IPS-15b (cell line): ENCODE measurements at regions not wholly inside any gene's neighbourhood (a gene's known extent, or its start where the extent isn't known, plus 50 kb on each side); places are given as distances from the start of the nearest gene placed in this dataset.
"Not testable (repeated sequence)": the region's sequence is repeated elsewhere in the genome, so short reads cannot be mapped to it uniquely, and the experiment has no call there.

Source experiments
- H3K27me3 ChIP-seq: one replicate; pipeline ENCODE4 v1.6.1; 2013; ENCODE audit warnings: low read length; ENCODE audit not compliant: control insufficient read depth, insufficient read depth
- H3K36me3 ChIP-seq: one replicate; pipeline ENCODE4 v1.6.1; 2013; ENCODE audit warnings: low read length; ENCODE audit not compliant: control insufficient read depth, insufficient read depth
- H3K4me1 ChIP-seq: one replicate; pipeline ENCODE4 v1.6.1; 2013; ENCODE audit warnings: mild to moderate bottlenecking, low read length; ENCODE audit not compliant: control insufficient read depth, insufficient read depth
- H3K4me3 ChIP-seq: one replicate; pipeline ENCODE4 v1.5.1; 2013; ENCODE audit warnings: low read depth, low read length
- H3K9ac ChIP-seq: one replicate; pipeline ENCODE4 v1.6.1; 2013; ENCODE audit warnings: low read depth, mild to moderate bottlenecking, low read length
- H3K9me3 ChIP-seq: one replicate; pipeline ENCODE4 v1.6.1; 2013; ENCODE audit warnings: mild to moderate bottlenecking, low read length; ENCODE audit not compliant: control insufficient read depth, insufficient read depth

- H3K27me3 ChIP-seq: peaks cover 97% of the 10 kb centered on the region
- peak overlapping the region; percentile 55 for H3K4me3 ChIP-seq
- H3K9ac ChIP-seq: no peak overlapping the region
Observed at GRCh38 chr1:217135569-217135915, 412.3 kb upstream of the ESRRG start.

GRCh38 chr1:217134857-217135568 lies 411.8 kb upstream of the ESRRG start:
- Histone ChIP-seq H3K4me1 (no peaks in the 10 kb centered on the region), H3K4me3 (peak overlapping the region; percentile 55), H3K9me3 (no peaks in the 10 kb centered on the region), H3K36me3 (no peaks in the 10 kb centered on the region), H3K27me3 (peaks cover 98% of the 10 kb centered on the region), H3K9ac (no peak overlapping the region)

More at GRCh38 chr1:217135569-217135915, 412.3 kb upstream of the ESRRG start:
- no peaks in the 10 kb centered on the region for H3K4me1 ChIP-seq
- no peaks in the 10 kb centered on the region for H3K9me3 ChIP-seq
- no peaks in the 10 kb centered on the region for H3K36me3 ChIP-seq

- peak overlapping the region; percentile 55 for H3K4me3 ChIP-seq
- H3K4me1 ChIP-seq: no peaks in the 10 kb centered on the region
- H3K27me3 ChIP-seq: peaks cover 93% of the 10 kb centered on the region
- no peaks in the 10 kb centered on the region for H3K9me3 ChIP-seq
- H3K9ac ChIP-seq: no peak overlapping the region
- H3K36me3 ChIP-seq: no peaks in the 10 kb centered on the region
Observed at GRCh38 chr1:217133958-217134856, 411.0 kb upstream of the ESRRG start.

GRCh38 chr1:217133092-217133491 lies 409.9 kb upstream of the ESRRG start:
- Histone ChIP-seq H3K36me3 (no peaks in the 10 kb centered on the region), H3K4me3 (no peak overlapping the region), H3K4me1 (no peaks in the 10 kb centered on the region), H3K9ac (no peak overlapping the region), H3K27me3 (peaks cover 82% of the 10 kb centered on the region), H3K9me3 (no peaks in the 10 kb centered on the region)

GRCh38 chr1:217123340-217123739 lies 400.1 kb upstream of the ESRRG start:
- not testable (repeated sequence) for H3K4me1 ChIP-seq, H3K27me3 ChIP-seq, H3K36me3 ChIP-seq, H3K9ac ChIP-seq, H3K4me3 ChIP-seq, H3K9me3 ChIP-seq

GRCh38 chr1:217117973-217118465 lies 394.8 kb upstream of the ESRRG start:
- Histone ChIP-seq H3K9me3 (no peaks in the 10 kb centered on the region), H3K27me3 (no peaks in the 10 kb centered on the region), H3K4me1 (no peaks in the 10 kb centered on the region), H3K9ac (no peak overlapping the region), H3K36me3 (no peaks in the 10 kb centered on the region), H3K4me3 (no peak overlapping the region)

- Histone ChIP-seq H3K4me1 (no peaks in the 10 kb centered on the region), H3K9ac (no peak overlapping the region), H3K9me3 (no peaks in the 10 kb centered on the region), H3K36me3 (no peaks in the 10 kb centered on the region), H3K4me3 (no peak overlapping the region), H3K27me3 (no peaks in the 10 kb centered on the region)
Observed at GRCh38 chr1:217115404-217116380, 392.5 kb upstream of the ESRRG start.

GRCh38 chr1:217109928-217110327 lies 386.7 kb upstream of the ESRRG start:
- H3K4me3 ChIP-seq: no peak overlapping the region
- H3K36me3 ChIP-seq: no peaks in the 10 kb centered on the region
- H3K27me3 ChIP-seq: no peaks in the 10 kb centered on the region
- H3K9me3 ChIP-seq: no peaks in the 10 kb centered on the region
- H3K4me1 ChIP-seq: no peaks in the 10 kb centered on the region
- no peak overlapping the region for H3K9ac ChIP-seq

- Histone ChIP-seq H3K4me1 (no peaks in the 10 kb centered on the region), H3K9me3 (no peaks in the 10 kb centered on the region), H3K4me3 (no peak overlapping the region), H3K9ac (no peak overlapping the region), H3K27me3 (no peaks in the 10 kb centered on the region), H3K36me3 (no peaks in the 10 kb centered on the region)
Observed at GRCh38 chr1:217106231-217106901, 383.1 kb upstream of the ESRRG start.

GRCh38 chr1:217105437-217105836 lies 382.2 kb upstream of the ESRRG start:
- Histone ChIP-seq H3K27me3 (no peaks in the 10 kb centered on the region), H3K36me3 (no peaks in the 10 kb centered on the region), H3K9me3 (no peaks in the 10 kb centered on the region), H3K9ac (no peak overlapping the region), H3K4me3 (no peak overlapping the region), H3K4me1 (no peaks in the 10 kb centered on the region)

GRCh38 chr1:217097819-217098218 lies 374.6 kb upstream of the ESRRG start:
- no peaks in the 10 kb centered on the region for H3K36me3 ChIP-seq

More at GRCh38 chr1:217097819-217098218, 374.6 kb upstream of the ESRRG start:
- Histone ChIP-seq H3K27me3 (no peaks in the 10 kb centered on the region), H3K4me3 (no peak overlapping the region), H3K4me1 (no peaks in the 10 kb centered on the region), H3K9me3 (no peaks in the 10 kb centered on the region), H3K9ac (no peak overlapping the region)
